VCaP (cell line): ENCODE measurements at regions not wholly inside any gene's neighbourhood (a gene's known extent, or its start where the extent isn't known, plus 50 kb on each side); places are given as distances from the start of the nearest gene placed in this dataset.

Source experiments
- H3K27ac ChIP-seq: fragments of 450-650 bp; 2 replicates; pipeline ENCODE4 v1.5.1; 2017
- CTCF ChIP-seq: fragments of 450-650 bp; conservative IDR thresholded peaks from 2 replicates; pipeline ENCODE4 v1.5.1; 2017; ENCODE audit warnings: mild to moderate bottlenecking, moderate library complexity

DNA sequence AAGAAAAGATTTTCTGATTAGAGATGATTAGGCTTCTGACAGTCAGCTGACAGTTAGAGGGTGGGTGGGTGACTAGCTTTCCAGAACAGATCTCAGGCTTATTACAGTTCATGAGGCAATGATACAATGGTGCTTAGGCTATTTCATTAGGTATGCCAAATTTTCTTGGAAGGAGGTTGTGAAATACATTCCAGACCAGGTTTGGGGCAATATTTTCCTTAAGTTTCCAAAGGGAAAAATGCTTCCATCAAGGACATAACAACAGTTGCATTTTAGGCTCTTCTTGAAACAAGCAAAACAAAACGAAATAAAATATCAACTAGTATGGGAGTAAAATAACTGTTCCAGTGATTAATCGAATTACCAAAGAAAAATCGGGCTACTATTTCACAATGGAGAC lies 59.3 kb upstream of the CNTN1 start:
- no peak overlapping the region for H3K27ac ChIP-seq
- TF ChIP-seq CTCF = no peak

DNA sequence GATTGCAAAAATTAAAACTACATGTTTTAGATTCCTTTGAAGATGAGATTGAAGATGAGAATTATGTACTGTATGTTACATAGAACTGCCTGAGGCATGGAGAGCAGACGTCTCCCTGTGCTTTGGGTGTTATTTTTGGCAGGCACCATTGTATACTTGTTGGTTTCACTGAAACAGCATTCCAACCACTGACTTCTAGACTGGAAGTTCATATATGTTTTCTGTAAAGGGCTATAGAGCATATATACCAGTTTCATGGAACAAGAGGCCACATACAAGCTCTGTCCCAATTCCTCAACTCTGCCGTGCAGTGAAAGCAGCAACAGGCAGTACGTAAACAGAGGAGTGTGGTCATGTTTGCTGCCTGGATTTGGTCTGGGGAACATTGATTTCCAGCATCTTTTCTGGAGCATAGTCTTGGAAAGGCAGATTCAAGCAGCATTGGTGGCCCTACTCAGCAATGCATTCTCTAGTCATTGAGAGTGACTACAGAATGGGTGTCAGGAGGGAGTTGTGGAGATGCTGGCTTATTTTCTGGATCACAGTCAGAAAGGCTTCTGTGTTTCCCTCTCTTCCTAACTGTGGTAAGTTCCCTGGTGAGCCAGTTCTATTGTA lies 57.6 kb upstream of the CNTN1 start:
- H3K27ac ChIP-seq = no peak overlapping the region
- no peak for TF ChIP-seq CTCF

GRCh38 chr12:40635141-40635731 lies 57.0 kb upstream of the CNTN1 start:
- H3K27ac ChIP-seq = no peak overlapping the region
- no peak for TF ChIP-seq CTCF
